ENCODE measurements at regions not wholly inside any gene's neighbourhood (a gene's known extent, or its start where the extent isn't known, plus 50 kb on each side); places are given as distances from the start of the nearest gene placed in this dataset.

GRCh38 chr7:124269774-124270173, 236.9 kb upstream of the TMEM229A start:
- no peak overlapping the region for H2AFZ ChIP-seq
- no peak overlapping the region for H3K27ac ChIP-seq
- H4K20me1 ChIP-seq (ENCODE audit: insufficient read depth), result no peaks in the 10 kb centered on the region
- H3K27me3 ChIP-seq (replicated peaks; ENCODE audit: insufficient read depth), result no peaks in the 10 kb centered on the region
- no peaks in the 10 kb centered on the region for H3K9me2 ChIP-seq (ENCODE audit: insufficient read depth)
- no peak overlapping the region for H3K4me3 ChIP-seq
- no peaks in the 10 kb centered on the region for H3F3A ChIP-seq (ENCODE audit: insufficient read depth)
- no peaks in the 10 kb centered on the region for H3K79me2 ChIP-seq (ENCODE audit: insufficient read depth)
- in situ Hi-C loops (cut with MboI), result no loop called here
- H3K9me3 ChIP-seq (ENCODE audit: low read depth), result no peaks in the 10 kb centered on the region
- TF ChIP-seq EZH2phosphoT487 (IDR thresholded peaks at IDR 0.05; ENCODE audit: insufficient read depth, low read depth), result no peak
- TF ChIP-seq EZH2 (IDR thresholded peaks at IDR 0.05; ENCODE audit: insufficient read depth, poor library complexity, severe bottlenecking), result no peak
- no peak for DNase-seq
- H3K9ac ChIP-seq, result no peak overlapping the region
- no peaks in the 10 kb centered on the region for H3K36me3 ChIP-seq (ENCODE audit: low read depth)
- H3K4me2 ChIP-seq (ENCODE audit: unreplicated experiment), result no peak overlapping the region
- H3K4me1 ChIP-seq (ENCODE audit: insufficient read depth), result no peaks in the 10 kb centered on the region

GRCh38 chr7:124267154-124267553, 234.3 kb upstream of the TMEM229A start:
- no peaks in the 10 kb centered on the region for H3K9me2 ChIP-seq (ENCODE audit: insufficient read depth)

GRCh38 chr7:124263232-124263827, 230.5 kb upstream of the TMEM229A start:
- no peak for TF ChIP-seq EZH2phosphoT487 (IDR thresholded peaks at IDR 0.05; ENCODE audit: insufficient read depth, low read depth)
- no peak for TF ChIP-seq EZH2 (IDR thresholded peaks at IDR 0.05; ENCODE audit: insufficient read depth, poor library complexity, severe bottlenecking)
- no peak overlapping the region for H3K27ac ChIP-seq
- H3F3A ChIP-seq (ENCODE audit: insufficient read depth), result no peaks in the 10 kb centered on the region
- H3K4me1 ChIP-seq (ENCODE audit: insufficient read depth), result no peaks in the 10 kb centered on the region
- no peaks in the 10 kb centered on the region for H3K9me2 ChIP-seq (ENCODE audit: insufficient read depth)
- no peak overlapping the region for H3K4me2 ChIP-seq (ENCODE audit: unreplicated experiment)
- no peaks in the 10 kb centered on the region for H3K36me3 ChIP-seq (ENCODE audit: low read depth)
- H3K9ac ChIP-seq, result no peak overlapping the region
- no peaks in the 10 kb centered on the region for H3K79me2 ChIP-seq (ENCODE audit: insufficient read depth)
- WGBS, 2 experiments (ENCODE audit: low coverage in 1 of 2, low lambda C conversion rate in 2 of 2, missing lambda C conversion rate in 2 of 2), result 25 to 31% methylated on average over 4 of the region's 4 CpGs
- no peak overlapping the region for H2AFZ ChIP-seq
- no peaks in the 10 kb centered on the region for H3K9me3 ChIP-seq (ENCODE audit: low read depth)
- no peaks in the 10 kb centered on the region for H4K20me1 ChIP-seq (ENCODE audit: insufficient read depth)
- DNase-seq, result no peak
- in situ Hi-C loops (cut with MboI), result no loop called here
- no peak overlapping the region for H3K4me3 ChIP-seq
- H3K27me3 ChIP-seq (replicated peaks; ENCODE audit: insufficient read depth), result no peaks in the 10 kb centered on the region

More at GRCh38 chr7:124267154-124267553, 234.3 kb upstream of the TMEM229A start:
- no peak overlapping the region for H2AFZ ChIP-seq
- H3K9me3 ChIP-seq (ENCODE audit: low read depth), result no peaks in the 10 kb centered on the region
- no peaks in the 10 kb centered on the region for H3K36me3 ChIP-seq (ENCODE audit: low read depth)
- no peaks in the 10 kb centered on the region for H3F3A ChIP-seq (ENCODE audit: insufficient read depth)
- no peak overlapping the region for H3K4me2 ChIP-seq (ENCODE audit: unreplicated experiment)
- DNase-seq, result no peak
- no peaks in the 10 kb centered on the region for H4K20me1 ChIP-seq (ENCODE audit: insufficient read depth)
- TF ChIP-seq EZH2phosphoT487 (IDR thresholded peaks at IDR 0.05; ENCODE audit: insufficient read depth, low read depth) (no peak), EZH2 (IDR thresholded peaks at IDR 0.05; ENCODE audit: insufficient read depth, poor library complexity, severe bottlenecking) (no peak)
- no peak overlapping the region for H3K27ac ChIP-seq
- no peaks in the 10 kb centered on the region for H3K27me3 ChIP-seq (replicated peaks; ENCODE audit: insufficient read depth)
- H3K79me2 ChIP-seq (ENCODE audit: insufficient read depth), result no peaks in the 10 kb centered on the region
- no peaks in the 10 kb centered on the region for H3K4me1 ChIP-seq (ENCODE audit: insufficient read depth)
- H3K9ac ChIP-seq, result no peak overlapping the region
- in situ Hi-C loops (cut with MboI), result no loop called here
- no peak overlapping the region for H3K4me3 ChIP-seq
- WGBS, 2 experiments (ENCODE audit: low coverage in 1 of 2, low lambda C conversion rate in 2 of 2, missing lambda C conversion rate in 2 of 2), result 25 to 28% methylated on average over 2 of the region's 2 CpGs

DNA sequence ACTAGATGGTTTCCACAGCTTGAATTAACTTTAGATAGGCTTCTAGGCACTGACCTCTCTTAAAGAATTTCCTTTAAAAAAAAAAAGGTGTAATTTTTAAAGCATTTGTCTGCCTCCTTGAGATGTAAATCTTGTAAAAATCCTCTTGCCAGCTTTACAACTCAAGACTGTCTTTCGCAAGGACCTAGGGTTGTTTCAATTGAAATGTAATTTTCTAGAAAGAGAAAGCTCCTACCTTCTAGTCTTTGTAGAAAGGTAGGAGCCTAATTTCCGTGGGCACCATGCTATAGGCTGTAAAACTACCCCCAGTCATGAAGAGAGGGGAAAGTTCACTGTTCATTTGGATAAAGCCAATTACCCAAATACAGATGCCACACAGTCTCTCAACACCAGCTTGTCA, 228.8 kb upstream of the TMEM229A start:
- in situ Hi-C loops (cut with MboI), result no loop called here
- no peaks in the 10 kb centered on the region for H3K9me3 ChIP-seq (ENCODE audit: low read depth)
- H3K27ac ChIP-seq, result no peak overlapping the region
- H3K27me3 ChIP-seq (replicated peaks; ENCODE audit: insufficient read depth), result no peaks in the 10 kb centered on the region
- no peaks in the 10 kb centered on the region for H3K79me2 ChIP-seq (ENCODE audit: insufficient read depth)
- no peaks in the 10 kb centered on the region for H3F3A ChIP-seq (ENCODE audit: insufficient read depth)
- H2AFZ ChIP-seq, result no peak overlapping the region
- H4K20me1 ChIP-seq (ENCODE audit: insufficient read depth), result no peaks in the 10 kb centered on the region
- no peaks in the 10 kb centered on the region for H3K9me2 ChIP-seq (ENCODE audit: insufficient read depth)
- no peaks in the 10 kb centered on the region for H3K4me1 ChIP-seq (ENCODE audit: insufficient read depth)
- 5 to 8% methylated on average over 2 of the region's 2 CpGs for WGBS, 2 experiments (ENCODE audit: low coverage in 1 of 2, low lambda C conversion rate in 2 of 2, missing lambda C conversion rate in 2 of 2)
- no peak for DNase-seq
- H3K4me2 ChIP-seq (ENCODE audit: unreplicated experiment), result no peak overlapping the region
- TF ChIP-seq EZH2 (IDR thresholded peaks at IDR 0.05; ENCODE audit: insufficient read depth, poor library complexity, severe bottlenecking) (no peak), EZH2phosphoT487 (IDR thresholded peaks at IDR 0.05; ENCODE audit: insufficient read depth, low read depth) (no peak)
- no peaks in the 10 kb centered on the region for H3K36me3 ChIP-seq (ENCODE audit: low read depth)
- no peak overlapping the region for H3K4me3 ChIP-seq
- H3K9ac ChIP-seq, result no peak overlapping the region

All from GM23248 (cell line).